Dendritic cell treated with granulocyte-macrophage colony-stimulating factor and Interleukin-4, amounts not matched to agents 40 ng/mL and 50 ng/mL, for 4 days (primary cell): ENCODE measurements at regions not wholly inside any gene's neighbourhood (a gene's known extent, or its start where the extent isn't known, plus 50 kb on each side); places are given as distances from the start of the nearest gene placed in this dataset.

Experiments
- H3K27ac Mint-ChIP-seq: one replicate; pipeline ENCODE4 v1.8.0; 2022; ENCODE audit warnings: mild to moderate bottlenecking, mixed read lengths
- H3K27me3 Mint-ChIP-seq: one replicate; pipeline ENCODE4 v1.8.0; 2022; ENCODE audit warnings: mild to moderate bottlenecking, mixed read lengths
- H3K36me3 Mint-ChIP-seq: one replicate; pipeline ENCODE4 v1.8.0; 2022; ENCODE audit warnings: low read depth, mixed read lengths
- H3K4me1 Mint-ChIP-seq: one replicate; pipeline ENCODE4 v1.8.0; 2022; ENCODE audit warnings: low read depth, mixed read lengths
- H3K4me3 Mint-ChIP-seq: one replicate; pipeline ENCODE4 v1.8.0; 2022; ENCODE audit warnings: mild to moderate bottlenecking, moderate library complexity, mixed read lengths
- H3K9me3 Mint-ChIP-seq: one replicate; pipeline ENCODE4 v1.8.0; 2022; ENCODE audit warnings: mixed read lengths
- intact Hi-C: fragments of 100-400 bp; cut with micrococcal nuclease; formaldehyde crosslinking; loops from one replicate; pipeline ENCODE4 v1.15.0; 2022

DNA sequence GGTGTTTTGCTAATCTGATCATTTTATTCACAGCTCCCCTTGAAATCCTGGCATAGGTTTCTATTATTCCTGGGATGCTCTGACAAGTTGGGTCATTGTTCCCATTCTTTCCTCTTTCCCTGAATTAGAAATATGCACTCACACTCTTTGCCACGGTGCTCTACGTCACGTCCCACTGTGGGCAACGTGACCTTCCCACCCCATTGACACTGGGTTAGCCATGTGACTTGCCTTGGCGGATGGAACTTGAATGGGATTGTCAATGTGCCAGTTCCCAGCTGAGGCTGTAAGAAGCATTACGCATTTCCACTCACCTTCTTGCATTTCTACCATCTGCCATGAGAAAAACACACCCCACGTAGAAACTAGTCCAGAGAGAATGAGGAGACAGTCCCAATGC is 492.4 kb downstream of the SHISA9 start:
- Mint-ChIP-seq H3K4me1 (no peaks in the 10 kb centered on the region), H3K4me3 (no peak overlapping the region), H3K27ac (no peak overlapping the region), H3K27me3 (no peaks in the 10 kb centered on the region), H3K9me3 (no peaks in the 10 kb centered on the region), H3K36me3 (no peaks in the 10 kb centered on the region)
- intact Hi-C loops: no loop called here

GRCh38 chr16:13394488-13394887 is 493.1 kb downstream of the SHISA9 start:
- Mint-ChIP-seq H3K36me3 (no peaks in the 10 kb centered on the region), H3K27me3 (no peaks in the 10 kb centered on the region), H3K9me3 (no peaks in the 10 kb centered on the region), H3K4me1 (no peaks in the 10 kb centered on the region), H3K4me3 (no peak overlapping the region), H3K27ac (no peak overlapping the region)
- intact Hi-C loops: no loop called here

DNA sequence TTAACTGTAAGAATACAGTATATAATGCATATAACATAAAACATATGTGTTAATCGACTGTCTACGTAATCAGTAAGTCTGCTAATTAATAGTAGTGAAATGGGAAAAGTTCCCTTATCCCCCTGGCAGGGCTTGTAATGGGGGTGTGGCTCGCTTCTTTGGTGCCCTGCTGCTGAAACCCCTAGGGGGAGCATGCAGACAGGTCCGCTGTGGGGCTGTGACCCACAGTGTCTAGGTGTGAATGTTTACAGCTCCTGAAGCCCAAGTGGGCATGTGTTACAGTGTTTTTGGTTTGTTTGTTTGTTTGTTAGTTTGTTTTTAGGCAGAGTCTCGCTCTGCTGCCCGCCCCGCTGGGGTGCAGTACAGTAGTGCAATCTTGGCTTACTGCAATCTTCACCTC is 495.7 kb downstream of the SHISA9 start:
- Mint-ChIP-seq H3K4me1 (no peaks in the 10 kb centered on the region), H3K27me3 (no peaks in the 10 kb centered on the region), H3K27ac (no peak overlapping the region), H3K36me3 (no peaks in the 10 kb centered on the region), H3K4me3 (no peak overlapping the region), H3K9me3 (no peaks in the 10 kb centered on the region)
- intact Hi-C loops: no loop called here

- no peak overlapping the region for H3K4me3 Mint-ChIP-seq
- H3K4me1 Mint-ChIP-seq: no peaks in the 10 kb centered on the region
- no peak overlapping the region for H3K27ac Mint-ChIP-seq
- peaks cover 16% of the 10 kb centered on the region for H3K9me3 Mint-ChIP-seq
- intact Hi-C loops: no loop called here
- H3K36me3 Mint-ChIP-seq: no peaks in the 10 kb centered on the region
- H3K27me3 Mint-ChIP-seq: no peaks in the 10 kb centered on the region
Measured at GRCh38 chr16:13401641-13402040, 500.2 kb downstream of the SHISA9 start.

DNA sequence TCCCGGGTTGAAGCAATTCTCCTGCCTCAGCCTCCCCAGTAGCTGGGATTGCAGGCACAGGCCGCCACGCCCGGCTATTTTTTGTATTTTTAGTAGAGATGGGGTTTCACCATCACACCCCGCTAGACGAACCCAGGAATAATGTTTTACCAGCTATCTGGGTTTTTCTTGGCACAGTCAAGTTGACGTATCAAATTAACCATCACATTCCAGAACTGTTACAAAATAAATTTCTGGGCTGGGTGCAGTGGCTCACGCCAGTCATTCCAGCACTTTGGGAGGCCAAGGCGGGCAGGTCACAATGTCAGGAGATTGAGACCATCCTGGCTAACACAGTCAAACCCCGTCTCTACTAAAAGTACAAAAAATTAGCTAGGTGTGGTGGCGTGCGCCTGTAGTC is 501.2 kb downstream of the SHISA9 start:
- intact Hi-C loops: no loop called here
- Mint-ChIP-seq H3K27ac (no peak overlapping the region), H3K4me3 (no peak overlapping the region), H3K36me3 (no peaks in the 10 kb centered on the region), H3K4me1 (no peaks in the 10 kb centered on the region), H3K9me3 (peaks cover 16% of the 10 kb centered on the region), H3K27me3 (no peaks in the 10 kb centered on the region)

GRCh38 chr16:13403326-13403725 is 501.9 kb downstream of the SHISA9 start:
- Mint-ChIP-seq H3K36me3 (no peaks in the 10 kb centered on the region), H3K9me3 (peaks cover 17% of the 10 kb centered on the region), H3K4me3 (no peak overlapping the region), H3K4me1 (no peaks in the 10 kb centered on the region), H3K27me3 (no peaks in the 10 kb centered on the region), H3K27ac (no peak overlapping the region)
- intact Hi-C loops: no loop called here

GRCh38 chr16:13414154-13414553 is 505.8 kb upstream of the ERCC4 start:
- Mint-ChIP-seq H3K27ac (no peak overlapping the region), H3K36me3 (no peaks in the 10 kb centered on the region), H3K4me1 (no peaks in the 10 kb centered on the region), H3K27me3 (no peaks in the 10 kb centered on the region), H3K9me3 (peaks cover 3% of the 10 kb centered on the region), H3K4me3 (no peak overlapping the region)
- intact Hi-C loops: no loop called here

DNA sequence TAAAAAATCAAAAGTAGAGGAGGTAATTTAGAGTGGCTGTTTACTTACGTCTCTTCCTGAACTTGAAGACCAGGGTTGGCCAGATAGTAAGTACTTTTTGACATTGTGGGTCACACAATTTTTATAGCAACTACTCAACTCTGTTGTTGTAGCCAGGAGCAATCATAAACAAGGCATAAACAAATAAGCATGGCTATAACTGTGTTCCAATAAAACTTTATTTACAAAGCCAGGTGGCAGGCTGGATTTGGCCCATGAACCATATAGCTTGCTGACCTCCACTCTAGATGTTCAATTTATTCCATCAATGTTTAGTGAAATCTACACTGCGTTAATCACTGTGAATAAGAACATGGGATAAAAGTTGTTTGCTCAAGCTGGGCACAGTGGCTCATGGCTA is 500.4 kb upstream of the ERCC4 start:
- no peaks in the 10 kb centered on the region for H3K9me3 Mint-ChIP-seq

GRCh38 chr16:13421726-13422125 is 498.2 kb upstream of the ERCC4 start:
- Mint-ChIP-seq H3K4me3 (no peak overlapping the region), H3K36me3 (no peaks in the 10 kb centered on the region), H3K4me1 (peaks cover 12% of the 10 kb centered on the region), H3K9me3 (no peaks in the 10 kb centered on the region), H3K27ac (no peak overlapping the region), H3K27me3 (no peaks in the 10 kb centered on the region)
- intact Hi-C loops: loop anchor here (10.0 kb wide), 1 partner anchor 63 kb away; no protein-coding TSS in a partner anchor

More for the DNA sequence above, 500.4 kb upstream of the ERCC4 start:
- intact Hi-C loops: no loop called here
- Mint-ChIP-seq H3K4me3 (no peak overlapping the region), H3K4me1 (no peaks in the 10 kb centered on the region), H3K36me3 (no peaks in the 10 kb centered on the region), H3K27ac (no peak overlapping the region), H3K27me3 (no peaks in the 10 kb centered on the region)

- intact Hi-C loops: loop anchor here (10.0 kb wide), 1 partner anchor 59 kb away; no protein-coding TSS in a partner anchor
- H3K4me3 Mint-ChIP-seq: no peak overlapping the region
- no peak overlapping the region for H3K27ac Mint-ChIP-seq
- no peaks in the 10 kb centered on the region for H3K36me3 Mint-ChIP-seq
- peaks cover 12% of the 10 kb centered on the region for H3K4me1 Mint-ChIP-seq
- H3K9me3 Mint-ChIP-seq: no peaks in the 10 kb centered on the region
- H3K27me3 Mint-ChIP-seq: no peaks in the 10 kb centered on the region
Measured at GRCh38 chr16:13425836-13426235, 494.1 kb upstream of the ERCC4 start.

GRCh38 chr16:13426269-13426668 is 493.7 kb upstream of the ERCC4 start:
- H3K27me3 Mint-ChIP-seq: no peaks in the 10 kb centered on the region
- H3K4me1 Mint-ChIP-seq: peaks cover 12% of the 10 kb centered on the region
- no peaks in the 10 kb centered on the region for H3K36me3 Mint-ChIP-seq
- intact Hi-C loops: loop anchor here (10.0 kb wide), 1 partner anchor 59 kb away; no protein-coding TSS in a partner anchor
- no peaks in the 10 kb centered on the region for H3K9me3 Mint-ChIP-seq
- H3K4me3 Mint-ChIP-seq: no peak overlapping the region
- H3K27ac Mint-ChIP-seq: no peak overlapping the region

GRCh38 chr16:13426736-13427135 is 493.2 kb upstream of the ERCC4 start:
- Mint-ChIP-seq H3K4me3 (no peak overlapping the region), H3K27ac (no peak overlapping the region)

DNA sequence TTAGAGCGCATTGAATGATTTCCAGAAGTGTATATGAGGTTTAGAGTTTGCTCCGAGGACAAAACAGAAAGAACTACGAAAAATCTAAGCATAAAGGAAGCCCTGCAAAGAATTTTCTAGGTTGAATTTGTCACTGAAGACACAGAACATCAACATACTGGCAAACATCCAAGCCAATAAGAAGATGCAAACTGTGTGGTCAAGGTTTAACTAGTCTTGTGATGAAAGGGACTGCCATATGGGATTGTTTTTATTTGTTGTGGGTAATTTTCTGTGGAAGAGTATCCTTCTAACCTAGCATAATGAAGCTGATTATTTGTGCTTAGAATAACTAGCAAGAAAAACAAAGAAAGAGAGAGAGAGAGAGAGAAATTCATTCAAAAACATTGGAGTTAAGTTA is 492.0 kb upstream of the ERCC4 start:
- H3K36me3 Mint-ChIP-seq: no peaks in the 10 kb centered on the region
- intact Hi-C loops: loop anchor here (10.0 kb wide), 1 partner anchor 57 kb away; no protein-coding TSS in a partner anchor

More at GRCh38 chr16:13426736-13427135, 493.2 kb upstream of the ERCC4 start:
- intact Hi-C loops: loop anchor here (10.0 kb wide), 1 partner anchor 58 kb away; no protein-coding TSS in a partner anchor
- no peaks in the 10 kb centered on the region for H3K9me3 Mint-ChIP-seq
- H3K36me3 Mint-ChIP-seq: no peaks in the 10 kb centered on the region
- H3K4me1 Mint-ChIP-seq: peaks cover 12% of the 10 kb centered on the region
- H3K27me3 Mint-ChIP-seq: no peaks in the 10 kb centered on the region

GRCh38 chr16:13429416-13429815 is 490.5 kb upstream of the ERCC4 start:
- no peaks in the 10 kb centered on the region for H3K36me3 Mint-ChIP-seq
- no peaks in the 10 kb centered on the region for H3K27me3 Mint-ChIP-seq
- no peak overlapping the region for H3K27ac Mint-ChIP-seq
- no peak overlapping the region for H3K4me3 Mint-ChIP-seq
- intact Hi-C loops: loop anchor here (10.0 kb wide), 1 partner anchor 55 kb away; no protein-coding TSS in a partner anchor
- no peaks in the 10 kb centered on the region for H3K9me3 Mint-ChIP-seq
- peaks cover 12% of the 10 kb centered on the region for H3K4me1 Mint-ChIP-seq

More for the DNA sequence above, 492.0 kb upstream of the ERCC4 start:
- Mint-ChIP-seq H3K27me3 (no peaks in the 10 kb centered on the region), H3K4me3 (no peak overlapping the region), H3K4me1 (peaks cover 12% of the 10 kb centered on the region), H3K9me3 (no peaks in the 10 kb centered on the region), H3K27ac (no peak overlapping the region)

- Mint-ChIP-seq H3K9me3 (peaks cover 7% of the 10 kb centered on the region), H3K27me3 (no peaks in the 10 kb centered on the region), H3K36me3 (no peaks in the 10 kb centered on the region), H3K4me3 (no peak overlapping the region), H3K27ac (no peak overlapping the region), H3K4me1 (no peaks in the 10 kb centered on the region)
- intact Hi-C loops: no loop called here
Measured at GRCh38 chr16:13435415-13435814, 484.5 kb upstream of the ERCC4 start.
